ENCODE measurements at regions not wholly inside any gene's neighbourhood (a gene's known extent, or its start where the extent isn't known, plus 50 kb on each side); places are given as distances from the start of the nearest gene placed in this dataset.

DNA sequence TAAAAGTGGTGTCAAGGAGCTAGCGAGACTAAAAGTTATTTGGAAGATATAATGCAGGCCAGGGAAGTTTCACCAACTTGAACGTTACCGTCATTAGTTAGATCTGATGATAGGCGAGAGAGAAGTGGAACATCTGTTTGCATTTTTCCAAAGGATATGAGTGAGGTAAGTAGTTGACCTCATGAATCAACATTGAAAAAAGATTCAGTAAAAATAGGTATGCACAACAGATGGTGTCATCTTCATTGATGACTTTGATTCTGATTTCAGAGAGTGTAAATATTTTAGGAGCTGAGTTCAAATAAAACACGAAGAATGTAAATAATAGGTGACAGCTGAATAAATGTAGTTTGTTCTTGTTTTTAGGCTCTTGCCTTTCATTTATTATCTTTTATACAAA, 998.9 kb upstream of the CDH6 start:
- Histone ChIP-seq H4K5ac (ENCODE audit: insufficient read length, low read depth, low read length) (no peak overlapping the region), H4K91ac (replicated peaks; ENCODE audit: insufficient read length, low read length) (no peak overlapping the region), H3K4me1 (replicated peaks in 1 of 4; ENCODE audit: control insufficient read depth in 3 of 4, insufficient read depth in 4 of 4, low read length in 3 of 4) (no peaks in the 10 kb centered on the region), H3K4ac (replicated peaks; ENCODE audit: insufficient read length, low read depth, low read length) (no peak overlapping the region), H3K79me1 (ENCODE audit: low read depth, low read length) (no peaks in the 10 kb centered on the region), H3K27ac (ENCODE audit: low read depth, low read length) (no peak overlapping the region), H2BK20ac (ENCODE audit: low read length) (no peak overlapping the region), H2AFZ (ENCODE audit: low read length) (no peak overlapping the region; the same call in 1 of the 2 replicates), H2AK5ac (ENCODE audit: low read depth, low read length) (no peak overlapping the region), H3K4me3 (ENCODE audit: extremely low read depth in 1 of 4, insufficient read depth in 2 of 4, low read depth in 3 of 4, low read length in 4 of 4) (no peak overlapping the region), H2BK15ac (ENCODE audit: low read length) (no peak overlapping the region), H4K20me1 (replicated peaks in 1 of 2; ENCODE audit: control insufficient read depth in 1 of 2, insufficient read depth in 2 of 2, low read length in 2 of 2) (no peaks in the 10 kb centered on the region), H3K27me3 (replicated peaks in 1 of 4; ENCODE audit: control insufficient read depth in 3 of 4, extremely low read depth in 1 of 4, insufficient read depth in 3 of 4, low read length in 3 of 4) (no peaks in the 10 kb centered on the region), H3K23me2 (ENCODE audit: low read depth, low read length) (no peaks in the 10 kb centered on the region; the same call in 1 of the 2 replicates), H2BK120ac (replicated peaks; ENCODE audit: low read depth, low read length) (no peak overlapping the region), H3K79me2 (ENCODE audit: control insufficient read depth in 1 of 2, insufficient read depth in 2 of 2, low read length in 2 of 2) (no peaks in the 10 kb centered on the region), H3K14ac (ENCODE audit: insufficient read length) (no peak overlapping the region), H3K23ac (ENCODE audit: insufficient read length) (no peak overlapping the region), H3K56ac (replicated peaks; ENCODE audit: insufficient read length, low read depth, low read length) (no peak overlapping the region), H3K36me3 (ENCODE audit: control insufficient read depth in 2 of 4, insufficient read depth in 4 of 4, low read length in 3 of 4) (no peaks in the 10 kb centered on the region), H3K9ac (replicated peaks in 1 of 4; ENCODE audit: extremely low read depth in 1 of 4, low read depth in 3 of 4, low read length in 3 of 4) (no peak overlapping the region), H4K8ac (ENCODE audit: extremely low read depth, insufficient read depth, low read length) (no peak overlapping the region), H3K4me2 (ENCODE audit: insufficient read depth in 1 of 2, low read depth in 2 of 2, low read length in 2 of 2) (no peak overlapping the region), H3K18ac (ENCODE audit: extremely low read depth, low read length) (no peak overlapping the region), H3K9me3 (ENCODE audit: insufficient read depth in 2 of 2, low read depth in 1 of 2, low read length in 1 of 2) (no peaks in the 10 kb centered on the region), H2BK5ac (ENCODE audit: low read depth, low read length) (no peak overlapping the region), H2BK12ac (ENCODE audit: low read depth, low read length) (no peak overlapping the region)
- TF ChIP-seq TCF12 (IDR thresholded peaks at IDR 0.05; ENCODE audit: low read depth, low read length) (no peak), RXRA (IDR thresholded peaks at IDR 0.05; ENCODE audit: insufficient read depth, low read depth, low read length) (no peak), POU5F1 (IDR thresholded peaks at IDR 0.05; ENCODE audit: low read depth, low read length) (no peak), KDM5A (IDR thresholded peaks at IDR 0.05; ENCODE audit: low read length) (no peak), SP4 (IDR thresholded peaks at IDR 0.05; ENCODE audit: low read length) (no peak), JUND (IDR thresholded peaks at IDR 0.05; ENCODE audit: low read length) (no peak), EZH2 (IDR thresholded peaks at IDR 0.05; ENCODE audit: low read depth, low read length, severe bottlenecking) (no peak), CHD1 (IDR thresholded peaks at IDR 0.05; ENCODE audit: low read depth, low read length) (no peak), SP1 (IDR thresholded peaks at IDR 0.05; ENCODE audit: low read depth, low read length) (no peak), RBBP5 (IDR thresholded peaks at IDR 0.05; ENCODE audit: borderline replicate concordance, low read depth, low read length) (no peak), HDAC2 (IDR thresholded peaks at IDR 0.05; ENCODE audit: borderline replicate concordance in 1 of 2, low read depth in 2 of 2, low read length in 2 of 2) (no peak), ZNF274 (IDR thresholded peaks at IDR 0.05; ENCODE audit: borderline replicate concordance, extremely low read depth, low read length) (no peak), SUZ12 (IDR thresholded peaks at IDR 0.05; ENCODE audit: low read length) (no peak), BACH1 (IDR thresholded peaks at IDR 0.05; ENCODE audit: low read length) (no peak)
- TF ChIP-seq, protein P1, sequence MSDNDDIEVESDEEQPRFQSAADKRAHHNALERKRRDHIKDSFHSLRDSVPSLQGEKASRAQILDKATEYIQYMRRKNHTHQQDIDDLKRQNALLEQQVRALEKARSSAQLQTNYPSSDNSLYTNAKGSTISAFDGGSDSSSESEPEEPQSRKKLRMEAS (IDR thresholded peaks at IDR 0.05): no peak
- 92% methylated on average over 5 of the region's 5 CpGs; no CpG with 5 or more reads in 1 of the 2 experiments for WGBS, 2 experiments (ENCODE audit: extremely low coverage in 1 of 2, insufficient coverage in 1 of 2, insufficient read length in 1 of 2, insufficient replicate concordance in 2 of 2, low coverage in 1 of 2, low lambda C conversion rate in 2 of 2, missing lambda C conversion rate in 1 of 2)
- DNase-seq (ENCODE audit: low read depth in 1 of 2, low spot score in 2 of 2) (no peak), FAIRE-seq (no peak)
- ChIA-PET CTCF (ENCODE audit: partially characterized antibody) (no interaction called here), POLR2A (ENCODE audit: partially characterized antibody) (no interaction called here)

Measured in H1 (cell line).